ENCODE measurements at regions not wholly inside any gene's neighbourhood (a gene's known extent, or its start where the extent isn't known, plus 50 kb on each side); places are given as distances from the start of the nearest gene placed in this dataset.

DNA sequence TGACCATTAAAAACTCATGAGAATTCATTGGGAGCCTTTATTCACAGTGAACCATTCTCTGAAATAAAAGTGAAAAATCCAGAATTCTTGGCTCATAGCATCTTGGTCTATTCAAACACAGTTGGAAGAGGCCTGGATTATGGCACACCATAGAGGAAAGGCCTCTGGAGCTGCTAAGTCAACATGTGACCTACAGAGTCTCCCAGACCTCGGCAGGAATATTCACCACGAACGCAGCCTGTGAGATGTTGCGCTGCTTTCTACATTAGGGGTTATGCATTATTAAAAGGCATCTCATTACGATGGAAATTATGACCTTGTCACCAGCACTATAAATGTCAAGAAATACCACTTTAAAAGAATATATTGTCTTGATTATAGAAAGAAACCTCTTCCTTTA lies 132.6 kb downstream of the EFNB2 start:
- ATAC-seq (no peak), DNase-seq (no peak)
- H3K27me3 Mint-ChIP-seq = peaks cover 1% of the 10 kb centered on the region
- H3K36me3 Mint-ChIP-seq (ENCODE audit: low read depth) = no peaks in the 10 kb centered on the region
- ChIA-PET POLR2A (no interaction called here), CTCF (no interaction called here)
- H3K27ac Mint-ChIP-seq = no peak overlapping the region
- no peaks in the 10 kb centered on the region for H3K4me1 Mint-ChIP-seq (ENCODE audit: low read depth)
- TF ChIP-seq, protein P1, sequence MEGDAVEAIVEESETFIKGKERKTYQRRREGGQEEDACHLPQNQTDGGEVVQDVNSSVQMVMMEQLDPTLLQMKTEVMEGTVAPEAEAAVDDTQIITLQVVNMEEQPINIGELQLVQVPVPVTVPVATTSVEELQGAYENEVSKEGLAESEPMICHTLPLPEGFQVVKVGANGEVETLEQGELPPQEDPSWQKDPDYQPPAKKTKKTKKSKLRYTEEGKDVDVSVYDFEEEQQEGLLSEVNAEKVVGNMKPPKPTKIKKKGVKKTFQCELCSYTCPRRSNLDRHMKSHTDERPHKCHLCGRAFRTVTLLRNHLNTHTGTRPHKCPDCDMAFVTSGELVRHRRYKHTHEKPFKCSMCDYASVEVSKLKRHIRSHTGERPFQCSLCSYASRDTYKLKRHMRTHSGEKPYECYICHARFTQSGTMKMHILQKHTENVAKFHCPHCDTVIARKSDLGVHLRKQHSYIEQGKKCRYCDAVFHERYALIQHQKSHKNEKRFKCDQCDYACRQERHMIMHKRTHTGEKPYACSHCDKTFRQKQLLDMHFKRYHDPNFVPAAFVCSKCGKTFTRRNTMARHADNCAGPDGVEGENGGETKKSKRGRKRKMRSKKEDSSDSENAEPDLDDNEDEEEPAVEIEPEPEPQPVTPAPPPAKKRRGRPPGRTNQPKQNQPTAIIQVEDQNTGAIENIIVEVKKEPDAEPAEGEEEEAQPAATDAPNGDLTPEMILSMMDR (IDR thresholded peaks at IDR 0.05) = no peak
- no peak overlapping the region for H3K4me3 Mint-ChIP-seq
- H3K9me3 Mint-ChIP-seq = no peaks in the 10 kb centered on the region
- intact Hi-C loops (cut with micrococcal nuclease) = no loop called here

- TF ChIP-seq, protein P1 (IDR thresholded peaks at IDR 0.05) = no peak
- no peak overlapping the region for H3K4me3 Mint-ChIP-seq
- POLR2A ChIA-PET = no interaction called here
- ATAC-seq = no peak
- H3K27me3 Mint-ChIP-seq = peaks cover 5% of the 10 kb centered on the region
- no peak overlapping the region for H3K27ac Mint-ChIP-seq
- DNase-seq = no peak
- H3K36me3 Mint-ChIP-seq (ENCODE audit: low read depth) = no peaks in the 10 kb centered on the region
- no peaks in the 10 kb centered on the region for H3K4me1 Mint-ChIP-seq (ENCODE audit: low read depth)
- H3K9me3 Mint-ChIP-seq = no peaks in the 10 kb centered on the region
- CTCF ChIA-PET = no interaction called here
- intact Hi-C loops (cut with micrococcal nuclease) = no loop called here
Measured at GRCh38 chr13:106401081-106401480, 134.4 kb downstream of the EFNB2 start.

- Mint-ChIP-seq H3K9me3 (no peaks in the 10 kb centered on the region), H3K27ac (no peak overlapping the region), H3K4me1 (ENCODE audit: low read depth) (no peaks in the 10 kb centered on the region), H3K4me3 (no peak overlapping the region), H3K36me3 (ENCODE audit: low read depth) (no peaks in the 10 kb centered on the region), H3K27me3 (peaks cover 5% of the 10 kb centered on the region)
- DNase-seq (no peak), ATAC-seq (no peak)
- CTCF ChIA-PET = no interaction called here
- intact Hi-C loops (cut with micrococcal nuclease) = no loop called here
- POLR2A ChIA-PET = no interaction called here
- TF ChIP-seq, protein P1 (IDR thresholded peaks at IDR 0.05) = no peak
Measured at GRCh38 chr13:106400289-106400688, 135.2 kb downstream of the EFNB2 start.

DNA sequence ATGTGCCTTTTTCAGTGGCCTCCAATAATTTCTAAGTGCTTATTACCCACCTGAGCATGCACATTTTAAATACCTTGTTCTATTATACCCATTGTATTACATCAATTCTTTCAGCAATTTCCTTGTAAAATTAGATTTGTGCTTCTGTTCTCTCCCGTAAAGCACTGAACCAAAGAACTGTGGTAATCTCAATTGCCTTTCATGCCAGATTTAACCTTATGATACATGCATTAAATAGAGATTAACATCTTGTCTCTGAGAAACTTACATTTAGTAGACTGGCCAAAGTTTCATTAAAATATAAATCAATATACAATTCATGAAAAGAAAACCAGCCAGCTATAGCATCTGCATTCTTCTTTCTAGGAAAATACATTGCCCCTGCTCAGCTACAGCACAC lies 137.2 kb downstream of the EFNB2 start:
- peaks cover 7% of the 10 kb centered on the region for H3K27me3 Mint-ChIP-seq
- DNase-seq (no peak), ATAC-seq (no peak)
- H3K27ac Mint-ChIP-seq = no peak overlapping the region
- TF ChIP-seq, protein P1 (IDR thresholded peaks at IDR 0.05) = no peak
- no peaks in the 10 kb centered on the region for H3K4me1 Mint-ChIP-seq (ENCODE audit: low read depth)
- POLR2A ChIA-PET = no interaction called here
- no peak overlapping the region for H3K4me3 Mint-ChIP-seq
- intact Hi-C loops (cut with micrococcal nuclease) = no loop called here
- no peaks in the 10 kb centered on the region for H3K36me3 Mint-ChIP-seq (ENCODE audit: low read depth)
- no peaks in the 10 kb centered on the region for H3K9me3 Mint-ChIP-seq
- CTCF ChIA-PET = no interaction called here

GRCh38 chr13:106393776-106394175 lies 141.7 kb downstream of the EFNB2 start:
- ChIA-PET CTCF (no interaction called here), POLR2A (no interaction called here)
- DNase-seq (no peak), ATAC-seq (no peak)
- Mint-ChIP-seq H3K36me3 (ENCODE audit: low read depth) (no peaks in the 10 kb centered on the region), H3K9me3 (no peaks in the 10 kb centered on the region), H3K27ac (no peak overlapping the region), H3K4me3 (no peak overlapping the region), H3K4me1 (ENCODE audit: low read depth) (no peaks in the 10 kb centered on the region), H3K27me3 (peaks cover 11% of the 10 kb centered on the region)
- TF ChIP-seq, protein P1 (IDR thresholded peaks at IDR 0.05) = no peak
- intact Hi-C loops (cut with micrococcal nuclease) = no loop called here

Measured in activated CD8-positive, alpha-beta T cell treated with anti-CD3 and anti-CD28 coated beads for 36 hours (primary cell).